ENCODE measurements at regions not wholly inside any gene's neighbourhood (a gene's known extent, or its start where the extent isn't known, plus 50 kb on each side); places are given as distances from the start of the nearest gene placed in this dataset.

DNA sequence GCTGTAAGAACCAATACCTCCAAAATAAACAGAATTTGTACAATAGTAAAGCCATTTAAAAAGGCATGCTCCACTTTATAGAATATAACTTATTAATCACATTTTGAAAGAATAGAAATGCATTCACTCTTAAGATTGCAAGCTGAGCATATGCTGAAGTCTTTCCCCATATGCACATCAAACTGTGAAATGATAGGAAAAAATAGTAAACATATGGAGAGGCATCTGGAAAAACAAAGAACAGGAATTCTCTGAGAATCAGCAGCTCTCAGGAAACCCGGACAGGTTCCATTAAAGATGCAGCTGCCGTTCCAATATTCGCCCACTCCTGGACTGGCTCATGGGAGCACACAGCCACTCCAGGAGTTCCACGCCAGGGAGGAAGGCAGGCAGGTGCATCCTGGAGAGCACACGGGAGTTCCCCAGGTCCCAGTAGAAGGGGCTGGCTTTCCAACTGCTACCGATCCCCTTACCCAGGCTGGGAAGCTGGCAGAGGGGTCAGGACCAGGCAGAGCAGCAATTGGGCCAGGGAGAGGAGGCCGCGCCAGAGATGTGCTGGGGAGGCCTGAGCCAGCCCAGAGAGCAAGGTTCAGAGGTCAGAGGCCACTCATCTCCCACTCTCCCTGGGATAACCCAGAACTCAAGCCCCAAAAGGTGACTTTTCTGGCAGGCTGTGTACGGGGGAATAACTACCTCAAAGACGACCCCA, 111.1 kb downstream of the DLL1 start:
- H3K36me3 ChIP-seq (replicated peaks in 1 of 2; ENCODE audit: insufficient read depth in 1 of 2, low read depth in 2 of 2): no peaks in the 10 kb centered on the region
- TF ChIP-seq, protein P1, sequence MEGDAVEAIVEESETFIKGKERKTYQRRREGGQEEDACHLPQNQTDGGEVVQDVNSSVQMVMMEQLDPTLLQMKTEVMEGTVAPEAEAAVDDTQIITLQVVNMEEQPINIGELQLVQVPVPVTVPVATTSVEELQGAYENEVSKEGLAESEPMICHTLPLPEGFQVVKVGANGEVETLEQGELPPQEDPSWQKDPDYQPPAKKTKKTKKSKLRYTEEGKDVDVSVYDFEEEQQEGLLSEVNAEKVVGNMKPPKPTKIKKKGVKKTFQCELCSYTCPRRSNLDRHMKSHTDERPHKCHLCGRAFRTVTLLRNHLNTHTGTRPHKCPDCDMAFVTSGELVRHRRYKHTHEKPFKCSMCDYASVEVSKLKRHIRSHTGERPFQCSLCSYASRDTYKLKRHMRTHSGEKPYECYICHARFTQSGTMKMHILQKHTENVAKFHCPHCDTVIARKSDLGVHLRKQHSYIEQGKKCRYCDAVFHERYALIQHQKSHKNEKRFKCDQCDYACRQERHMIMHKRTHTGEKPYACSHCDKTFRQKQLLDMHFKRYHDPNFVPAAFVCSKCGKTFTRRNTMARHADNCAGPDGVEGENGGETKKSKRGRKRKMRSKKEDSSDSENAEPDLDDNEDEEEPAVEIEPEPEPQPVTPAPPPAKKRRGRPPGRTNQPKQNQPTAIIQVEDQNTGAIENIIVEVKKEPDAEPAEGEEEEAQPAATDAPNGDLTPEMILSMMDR (IDR thresholded peaks at IDR 0.05): no peak
- TF ChIP-seq POLR2A (IDR thresholded peaks at IDR 0.05): no peak
- H3K9me3 ChIP-seq: no peaks in the 10 kb centered on the region
- H3K27ac ChIP-seq: peak overlapping the region in 3 of 4 donors; percentile 49 to 84 (median 74)
- WGBS, 2 donors: 83 to 85% methylated on average over 10 of the region's 10 CpGs
- no peak overlapping the region for H3K4me3 ChIP-seq
- H3K27me3 ChIP-seq: no peaks in the 10 kb centered on the region
- DNase-seq (peak in 2 of 4 donors; percentile 0 to 13), ATAC-seq (no peak)
- peaks cover 20% of the 10 kb centered on the region for H3K4me1 ChIP-seq
- intact Hi-C loops (cut with DNase I): no loop called here

DNA sequence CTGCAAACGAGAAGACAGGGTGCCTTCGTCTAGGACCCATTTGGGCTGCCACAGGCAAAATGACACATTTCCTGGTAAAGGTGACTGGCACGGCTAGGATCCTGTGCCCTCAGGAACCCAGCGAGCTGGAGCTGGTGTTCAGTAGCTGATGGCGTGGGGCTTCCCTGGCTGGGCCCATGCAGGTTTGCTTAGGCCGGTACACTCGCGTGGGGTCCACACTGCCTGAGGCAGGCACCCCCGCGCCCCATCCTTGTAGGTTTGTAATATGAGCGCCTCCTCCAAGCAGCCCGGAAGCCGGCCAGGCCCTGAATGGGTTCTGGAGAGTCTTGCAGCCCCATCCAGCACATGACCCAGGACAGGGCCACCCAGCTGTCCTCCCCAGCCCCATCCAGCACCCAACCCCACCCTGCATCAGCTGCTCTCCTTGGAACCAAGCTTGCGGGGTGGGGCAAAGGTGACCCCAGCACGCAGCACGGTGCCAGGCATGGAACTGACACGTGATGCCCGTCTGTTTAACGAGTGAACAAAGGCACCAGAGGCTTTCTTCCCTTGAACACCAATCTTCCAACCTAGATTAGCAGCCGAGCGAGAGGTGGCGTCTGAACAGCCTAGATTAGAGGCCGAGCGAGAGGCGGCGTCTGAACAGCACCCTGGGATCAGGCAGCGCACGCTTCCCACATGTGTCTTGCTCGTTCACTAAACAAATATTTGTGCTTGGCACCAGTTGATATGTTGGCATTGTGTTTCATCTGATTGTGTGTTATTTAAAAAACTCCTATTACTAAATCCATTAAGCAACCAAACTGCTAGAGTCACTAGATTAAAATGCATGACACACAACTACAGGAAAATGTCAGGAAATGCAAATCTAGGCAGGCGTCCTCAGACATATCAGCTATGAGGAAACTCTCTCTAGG, 112.1 kb downstream of the DLL1 start:
- Histone ChIP-seq H3K4me1 (peaks cover 26% of the 10 kb centered on the region), H3K36me3 (replicated peaks in 1 of 2; ENCODE audit: insufficient read depth in 1 of 2, low read depth in 2 of 2) (no peaks in the 10 kb centered on the region), H3K27ac (peak overlapping the region; percentile 74 to 84 (median 77)), H3K27me3 (no peaks in the 10 kb centered on the region), H3K4me3 (no peak overlapping the region), H3K9me3 (no peaks in the 10 kb centered on the region)
- peak in 1 of 3 donors; percentile 13 for TF ChIP-seq POLR2A (IDR thresholded peaks at IDR 0.05)
- TF ChIP-seq, protein P1 (IDR thresholded peaks at IDR 0.05): peak in 1 of 7 experiments; percentile 40
- 36 to 51% methylated on average over 18 to 29 of the region's 30 CpGs for WGBS, 2 donors
- ATAC-seq: peak; percentile 95
- peak; percentile 88 to 96 (median 93) for DNase-seq
- intact Hi-C loops (cut with DNase I): no loop called here

DNA sequence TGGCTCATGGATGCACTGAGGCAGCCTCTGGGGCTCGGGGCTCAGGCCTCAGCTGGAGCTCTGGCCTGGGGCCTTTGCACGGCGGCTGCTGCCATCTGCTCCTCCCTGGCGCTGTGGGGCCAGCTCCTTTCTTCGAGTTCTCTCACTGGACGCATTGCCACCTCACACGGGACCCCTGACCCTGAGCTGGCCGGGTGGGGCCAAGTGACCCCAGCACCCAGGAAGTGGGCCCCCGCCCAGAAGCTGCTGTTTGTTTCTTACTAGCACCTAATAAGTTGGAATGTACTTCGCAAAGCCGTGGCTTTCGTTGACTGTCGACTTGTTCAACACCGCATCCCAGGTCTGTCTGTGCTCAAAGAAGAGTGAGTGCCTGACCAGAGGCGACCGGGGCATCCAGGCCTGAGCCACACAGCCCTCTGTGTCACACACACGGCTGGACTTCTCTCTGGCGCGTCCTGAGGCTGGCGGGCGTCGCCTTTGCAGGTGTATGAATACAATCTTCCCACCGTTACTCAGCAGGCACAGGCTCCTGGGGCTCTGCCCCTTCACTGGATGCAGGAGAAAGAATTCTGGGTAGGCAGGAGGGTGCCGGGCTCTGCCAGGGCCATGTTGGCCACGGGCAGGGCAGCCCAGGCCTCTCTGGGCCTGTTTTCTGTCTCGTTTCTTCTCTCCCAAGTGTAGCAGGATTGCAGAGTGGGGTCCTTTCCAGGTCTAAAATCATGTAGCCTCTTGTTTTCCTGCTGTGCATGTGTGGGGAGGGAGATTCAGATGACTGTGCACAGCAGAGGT, 112.9 kb downstream of the DLL1 start:
- peak in 2 of 4 donors; percentile 10 to 16 for DNase-seq
- peak overlapping the region in 3 of 4 donors; percentile 74 to 84 (median 79) for H3K27ac ChIP-seq
- no peaks in the 10 kb centered on the region for H3K9me3 ChIP-seq
- no peak overlapping the region for H3K4me3 ChIP-seq
- WGBS, 2 donors: 94 to 98% methylated on average over 8 to 22 of the region's 26 CpGs
- intact Hi-C loops (cut with DNase I): no loop called here
- no peaks in the 10 kb centered on the region for H3K36me3 ChIP-seq (replicated peaks in 1 of 2; ENCODE audit: insufficient read depth in 1 of 2, low read depth in 2 of 2)
- TF ChIP-seq, protein P1 (IDR thresholded peaks at IDR 0.05): no peak
- TF ChIP-seq POLR2A (IDR thresholded peaks at IDR 0.05): no peak
- peaks cover 26% of the 10 kb centered on the region for H3K4me1 ChIP-seq
- no peak for ATAC-seq
- H3K27me3 ChIP-seq: no peaks in the 10 kb centered on the region

DNA sequence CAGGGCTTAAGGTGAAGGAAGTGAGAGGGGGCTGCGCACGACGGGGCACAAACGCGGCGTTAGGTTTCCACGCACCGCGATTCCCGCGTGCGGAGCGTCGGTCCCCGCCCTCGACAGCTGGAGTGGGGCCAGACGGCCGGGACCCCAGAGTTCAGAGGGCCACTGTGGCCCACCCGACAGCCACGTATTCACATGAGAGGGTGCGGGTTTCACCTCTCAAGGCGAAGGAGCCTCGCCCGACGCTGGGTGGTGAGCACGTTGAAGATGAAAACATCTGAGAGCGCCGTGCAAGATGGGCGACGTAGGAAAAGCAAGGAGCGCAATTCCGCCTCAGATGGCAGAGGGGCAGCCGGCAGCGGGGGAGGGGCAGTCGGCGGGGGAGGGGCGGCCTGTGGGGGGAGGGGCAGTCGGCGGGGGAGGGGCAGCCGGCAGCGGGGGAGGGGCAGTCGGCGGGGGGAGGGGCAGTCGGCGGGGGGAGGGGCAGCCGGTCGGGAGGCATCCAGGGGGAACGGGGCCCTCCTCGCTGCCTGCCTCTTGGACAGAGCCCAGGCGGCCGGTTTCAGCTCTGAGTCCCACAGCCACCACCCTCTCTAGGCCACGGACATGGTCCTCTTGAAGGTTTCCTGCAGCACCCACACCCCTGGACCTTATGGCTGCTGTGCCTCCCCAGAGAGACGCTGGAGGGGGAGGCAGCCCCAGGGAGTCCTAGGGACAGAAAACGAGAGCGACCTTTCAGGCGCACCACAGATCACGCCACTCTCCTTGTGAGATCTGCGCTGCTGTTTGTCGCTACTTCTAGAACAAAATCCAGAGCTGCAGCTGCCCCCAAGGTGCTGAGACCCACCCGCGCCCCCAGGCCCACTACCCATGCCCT, 113.7 kb downstream of the DLL1 start:
- DNase-seq (peak in 3 of 4 donors; percentile 14 to 49 (median 24)), ATAC-seq (no peak)
- H3K36me3 ChIP-seq (replicated peaks in 1 of 2; ENCODE audit: insufficient read depth in 1 of 2, low read depth in 2 of 2): no peaks in the 10 kb centered on the region
- H3K27me3 ChIP-seq: no peaks in the 10 kb centered on the region
- H3K9me3 ChIP-seq: no peaks in the 10 kb centered on the region
- H3K27ac ChIP-seq: no peak overlapping the region
- no peak overlapping the region for H3K4me3 ChIP-seq
- intact Hi-C loops (cut with DNase I): no loop called here
- peaks cover 26% of the 10 kb centered on the region for H3K4me1 ChIP-seq
- TF ChIP-seq, protein P1 (IDR thresholded peaks at IDR 0.05): no peak
- TF ChIP-seq POLR2A (IDR thresholded peaks at IDR 0.05): no peak
- 86 to 89% methylated on average over 18 to 42 of the region's 61 CpGs for WGBS, 2 donors

Data from body of pancreas (tissue), 4 donors.